ENCODE measurements at regions not wholly inside any gene's neighbourhood (a gene's known extent, or its start where the extent isn't known, plus 50 kb on each side); places are given as distances from the start of the nearest gene placed in this dataset.
A peak's percentile ranks its signal among the peaks of the same experiment; 100 is the strongest.

- Histone ChIP-seq H3K79me2 (ENCODE audit: low read depth) (no peaks in the 10 kb centered on the region), H3K9me2 (ENCODE audit: insufficient read depth) (no peaks in the 10 kb centered on the region), H3K4me1 (replicated peaks; ENCODE audit: insufficient read depth) (no peaks in the 10 kb centered on the region), H3K27ac (no peak overlapping the region), H3K36me3 (ENCODE audit: low read depth) (no peaks in the 10 kb centered on the region), H3K4me2 (no peak overlapping the region), H3K4me3 (no peak overlapping the region), H2AFZ (no peak overlapping the region), H3K9me3 (ENCODE audit: insufficient read depth, low read depth) (no peaks in the 10 kb centered on the region), H3F3A (ENCODE audit: insufficient read depth, low read depth) (no peaks in the 10 kb centered on the region), H3K27me3 (ENCODE audit: insufficient read depth, low read depth) (no peaks in the 10 kb centered on the region), H4K20me1 (ENCODE audit: insufficient read depth) (no peaks in the 10 kb centered on the region)
- ChIA-PET CTCF (no interaction called here), POLR2A (ENCODE audit: unreplicated experiment) (no interaction called here)
- TF ChIP-seq, protein P1, sequence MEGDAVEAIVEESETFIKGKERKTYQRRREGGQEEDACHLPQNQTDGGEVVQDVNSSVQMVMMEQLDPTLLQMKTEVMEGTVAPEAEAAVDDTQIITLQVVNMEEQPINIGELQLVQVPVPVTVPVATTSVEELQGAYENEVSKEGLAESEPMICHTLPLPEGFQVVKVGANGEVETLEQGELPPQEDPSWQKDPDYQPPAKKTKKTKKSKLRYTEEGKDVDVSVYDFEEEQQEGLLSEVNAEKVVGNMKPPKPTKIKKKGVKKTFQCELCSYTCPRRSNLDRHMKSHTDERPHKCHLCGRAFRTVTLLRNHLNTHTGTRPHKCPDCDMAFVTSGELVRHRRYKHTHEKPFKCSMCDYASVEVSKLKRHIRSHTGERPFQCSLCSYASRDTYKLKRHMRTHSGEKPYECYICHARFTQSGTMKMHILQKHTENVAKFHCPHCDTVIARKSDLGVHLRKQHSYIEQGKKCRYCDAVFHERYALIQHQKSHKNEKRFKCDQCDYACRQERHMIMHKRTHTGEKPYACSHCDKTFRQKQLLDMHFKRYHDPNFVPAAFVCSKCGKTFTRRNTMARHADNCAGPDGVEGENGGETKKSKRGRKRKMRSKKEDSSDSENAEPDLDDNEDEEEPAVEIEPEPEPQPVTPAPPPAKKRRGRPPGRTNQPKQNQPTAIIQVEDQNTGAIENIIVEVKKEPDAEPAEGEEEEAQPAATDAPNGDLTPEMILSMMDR (conservative IDR thresholded peaks at IDR 0.05) = no peak
- TF ChIP-seq EZH2 (IDR thresholded peaks at IDR 0.05; ENCODE audit: low read depth) = no peak
- intact Hi-C loops (cut with micrococcal nuclease; ENCODE audit: unreplicated experiment) = no loop called here
- no TSS peak for BruUV-seq (replicated peaks)
- no peak for DNase-seq
These were observed 1313.7 kb upstream of the PABPC4L start for GRCh38 chr4:135515295-135515694.

- no peak overlapping the region for H3K4me2 ChIP-seq
- H3K27me3 ChIP-seq (ENCODE audit: insufficient read depth, low read depth) = no peaks in the 10 kb centered on the region
- ChIA-PET CTCF (no interaction called here), POLR2A (ENCODE audit: unreplicated experiment) (no interaction called here)
- no peaks in the 10 kb centered on the region for H3K79me2 ChIP-seq (ENCODE audit: low read depth)
- no peak overlapping the region for H3K27ac ChIP-seq
- intact Hi-C loops (cut with micrococcal nuclease; ENCODE audit: unreplicated experiment) = no loop called here
- H2AFZ ChIP-seq = no peak overlapping the region
- BruUV-seq (replicated peaks) = no TSS peak
- H3F3A ChIP-seq (ENCODE audit: insufficient read depth, low read depth) = no peaks in the 10 kb centered on the region
- no peaks in the 10 kb centered on the region for H4K20me1 ChIP-seq (ENCODE audit: insufficient read depth)
- DNase-seq = no peak
- H3K9me2 ChIP-seq (ENCODE audit: insufficient read depth) = no peaks in the 10 kb centered on the region
- no peaks in the 10 kb centered on the region for H3K4me1 ChIP-seq (replicated peaks; ENCODE audit: insufficient read depth)
- no peaks in the 10 kb centered on the region for H3K36me3 ChIP-seq (ENCODE audit: low read depth)
- H3K4me3 ChIP-seq = no peak overlapping the region
- H3K9me3 ChIP-seq (ENCODE audit: insufficient read depth, low read depth) = no peaks in the 10 kb centered on the region
- TF ChIP-seq, protein P1 (conservative IDR thresholded peaks at IDR 0.05) = no peak
- TF ChIP-seq EZH2 (IDR thresholded peaks at IDR 0.05; ENCODE audit: low read depth) = no peak
These were observed 1309.0 kb upstream of the PABPC4L start for GRCh38 chr4:135510582-135510981.

DNA sequence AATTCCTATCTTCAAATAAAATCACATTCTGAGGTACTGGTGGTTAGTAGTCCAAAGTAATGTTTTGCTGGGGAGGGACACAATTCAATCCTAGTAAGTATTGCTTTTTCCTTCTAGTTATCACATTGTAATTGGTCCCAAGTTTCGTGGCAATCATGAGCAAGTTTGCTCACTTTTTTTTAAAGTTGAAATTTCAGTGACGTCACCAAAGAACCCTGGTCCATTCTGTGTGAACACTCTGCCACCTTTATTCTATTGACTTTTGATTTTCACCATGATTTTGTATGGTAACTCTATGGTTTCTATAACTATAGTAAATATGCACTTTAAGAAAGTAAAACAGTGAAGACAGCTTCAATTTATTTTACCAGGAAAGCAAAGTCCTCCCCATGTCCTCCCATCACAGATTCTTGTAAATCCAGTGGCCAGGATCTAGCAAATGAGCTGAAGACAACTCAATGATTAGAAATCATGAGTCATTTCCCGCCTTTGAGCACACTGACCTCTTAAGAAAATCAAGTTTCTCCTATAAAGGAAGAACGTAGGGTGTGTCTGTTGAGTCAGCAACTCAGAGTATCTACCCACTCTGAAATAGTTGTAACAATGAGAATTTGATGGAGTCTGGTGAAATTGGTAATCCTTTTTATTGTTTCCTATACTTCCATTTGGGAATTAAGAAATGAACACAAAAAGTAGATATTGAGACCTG is 1306.6 kb upstream of the PABPC4L start:
- CTCF ChIA-PET = no interaction called here
- Histone ChIP-seq H3K4me3 (no peak overlapping the region), H3K27me3 (ENCODE audit: insufficient read depth, low read depth) (no peaks in the 10 kb centered on the region), H3K9me2 (ENCODE audit: insufficient read depth) (no peaks in the 10 kb centered on the region), H3K9me3 (ENCODE audit: insufficient read depth, low read depth) (no peaks in the 10 kb centered on the region), H3K4me2 (no peak overlapping the region), H3K27ac (no peak overlapping the region), H3K79me2 (ENCODE audit: low read depth) (no peaks in the 10 kb centered on the region), H3F3A (ENCODE audit: insufficient read depth, low read depth) (no peaks in the 10 kb centered on the region), H3K4me1 (replicated peaks; ENCODE audit: insufficient read depth) (no peaks in the 10 kb centered on the region), H4K20me1 (ENCODE audit: insufficient read depth) (no peaks in the 10 kb centered on the region), H3K36me3 (ENCODE audit: low read depth) (no peaks in the 10 kb centered on the region), H2AFZ (no peak overlapping the region)
- no peak for TF ChIP-seq EZH2 (IDR thresholded peaks at IDR 0.05; ENCODE audit: low read depth)
- TF ChIP-seq, protein P1 (conservative IDR thresholded peaks at IDR 0.05) = no peak
- POLR2A ChIA-PET (ENCODE audit: unreplicated experiment) = no interaction called here
- intact Hi-C loops (cut with micrococcal nuclease; ENCODE audit: unreplicated experiment) = no loop called here
- TSS peak; percentile 33 for BruUV-seq (replicated peaks)
- peak; percentile 1 to 50 for DNase-seq
